HG03558 (cell line): ENCODE measurements at regions not wholly inside any gene's neighbourhood (a gene's known extent, or its start where the extent isn't known, plus 50 kb on each side); places are given as distances from the start of the nearest gene placed in this dataset.

Source experiments
- ATAC-seq: cut with Tn5 transposase; IDR thresholded peaks from one replicate; pipeline ENCODE4 v1.9.1; 2021; ENCODE audit warnings: moderate number of reproducible peaks; ENCODE audit not compliant: unreplicated experiment; ENCODE audit errors: extremely low read depth

GRCh38 chr14:98173305-98173704 is 1098.7 kb downstream of the BCL11B start:
- ATAC-seq: no peak

- no peak for ATAC-seq
These were observed 1098.0 kb downstream of the BCL11B start for GRCh38 chr14:98174041-98174440.

- ATAC-seq: no peak
These were observed 1096.6 kb downstream of the BCL11B start for GRCh38 chr14:98175436-98175835.

GRCh38 chr14:98175881-98176280 is 1096.1 kb downstream of the BCL11B start:
- no peak for ATAC-seq

- ATAC-seq: no peak
These were observed 1095.1 kb downstream of the BCL11B start for GRCh38 chr14:98176892-98177291.

- no peak for ATAC-seq
These were observed 1094.4 kb downstream of the BCL11B start for GRCh38 chr14:98177551-98177950.

GRCh38 chr14:98181241-98181640 is 1090.8 kb downstream of the BCL11B start:
- ATAC-seq: no peak

- no peak for ATAC-seq
These were observed 1090.2 kb downstream of the BCL11B start for GRCh38 chr14:98181768-98182167.

- ATAC-seq: no peak
These were observed 1089.5 kb downstream of the BCL11B start for GRCh38 chr14:98182393-98183055.

GRCh38 chr14:98183556-98183955 is 1088.4 kb downstream of the BCL11B start:
- ATAC-seq: no peak

- no peak for ATAC-seq
These were observed 1087.5 kb downstream of the BCL11B start for GRCh38 chr14:98184457-98184856.

- ATAC-seq: no peak
These were observed 1087.0 kb downstream of the BCL11B start for GRCh38 chr14:98185036-98185435.

- no peak for ATAC-seq
These were observed 1085.9 kb downstream of the BCL11B start for GRCh38 chr14:98186140-98186539.

- ATAC-seq: no peak
These were observed 1084.7 kb downstream of the BCL11B start for GRCh38 chr14:98187281-98187680.

GRCh38 chr14:98189062-98189461 is 1082.9 kb downstream of the BCL11B start:
- ATAC-seq: no peak

GRCh38 chr14:98189511-98189910 is 1082.5 kb downstream of the BCL11B start:
- no peak for ATAC-seq

- ATAC-seq: no peak
These were observed 1082.1 kb downstream of the BCL11B start for GRCh38 chr14:98189944-98190343.

GRCh38 chr14:98192946-98193345 is 1079.1 kb downstream of the BCL11B start:
- no peak for ATAC-seq

GRCh38 chr14:98194821-98195220 is 1077.2 kb downstream of the BCL11B start:
- ATAC-seq: no peak

- ATAC-seq: no peak
These were observed 1076.7 kb downstream of the BCL11B start for GRCh38 chr14:98195256-98195655.

- no peak for ATAC-seq
These were observed 1074.1 kb downstream of the BCL11B start for GRCh38 chr14:98197933-98198332.

- no peak for ATAC-seq
These were observed 1073.6 kb downstream of the BCL11B start for GRCh38 chr14:98198385-98198784.

- ATAC-seq: no peak
These were observed 1071.4 kb downstream of the BCL11B start for GRCh38 chr14:98200601-98201000.
